MCF 10A (cell line): ENCODE measurements at regions not wholly inside any gene's neighbourhood (a gene's known extent, or its start where the extent isn't known, plus 50 kb on each side); places are given as distances from the start of the nearest gene placed in this dataset.

Experiments
- BruUV-seq: library from RNA; stranded (reverse); fragments of 400-500 nt; replicated peaks from 2 replicates; lab custom pipeline; 2021; lab: Mats Ljungman, UMichigan
- CTCF ChIA-PET: fragments of 300-600 bp; sonication (Branson Sonifier 250); formaldehyde crosslinking; extraction: SDS; loops from one replicate; lab custom pipeline; 2021; ENCODE audit warnings: antibody characterized with exemption, inconsistent platforms; lab: Yijun Ruan, JAX
- POLR2A ChIA-PET: fragments of 300-600, 350-650 bp; sonication (Branson Sonifier 250); formaldehyde crosslinking; extraction: SDS; loops from one replicate; lab custom pipeline; 2020; ENCODE audit warnings: antibody characterized with exemption, inconsistent platforms; lab: Yijun Ruan, JAX
- DNase-seq: peaks from one replicate; pipeline ENCODE4 v3.0.0-alpha.2; 2018; ENCODE audit not compliant: unreplicated experiment
- H3K27ac Mint-ChIP-seq: one replicate; pipeline ENCODE4 v1.8.0; 2022; ENCODE audit warnings: mild to moderate bottlenecking, low read depth, mixed read lengths; ENCODE audit not compliant: unreplicated experiment
- H3K27me3 Mint-ChIP-seq: one replicate; pipeline ENCODE4 v1.8.0; 2022; ENCODE audit warnings: mixed read lengths; ENCODE audit not compliant: insufficient read depth, unreplicated experiment
- H3K36me3 Mint-ChIP-seq: one replicate; pipeline ENCODE4 v1.8.0; 2022; ENCODE audit warnings: mild to moderate bottlenecking, moderate library complexity, mixed read lengths; ENCODE audit not compliant: insufficient read depth, unreplicated experiment
- H3K4me1 Mint-ChIP-seq: one replicate; pipeline ENCODE4 v1.8.0; 2022; ENCODE audit warnings: mixed read lengths; ENCODE audit not compliant: insufficient read depth, unreplicated experiment
- H3K4me3 Mint-ChIP-seq: one replicate; pipeline ENCODE4 v1.8.0; 2022; ENCODE audit warnings: mild to moderate bottlenecking, moderate library complexity, mixed read lengths; ENCODE audit not compliant: unreplicated experiment
- H3K9me3 Mint-ChIP-seq: one replicate; pipeline ENCODE4 v1.8.0; 2022; ENCODE audit warnings: mixed read lengths; ENCODE audit not compliant: unreplicated experiment
- intact Hi-C: fragments of 100-400 bp; cut with micrococcal nuclease; formaldehyde crosslinking; loops from 2 replicates; pipeline ENCODE4 v1.14.1; 2022
- TF ChIP-seq, protein P1 (sequence below): fragments of 200-600 bp; IDR thresholded peaks from one replicate; pipeline ENCODE4 v1.8.0; 2022; ENCODE audit warnings: antibody characterized with exemption, mild to moderate bottlenecking; ENCODE audit not compliant: unreplicated experiment

DNA sequence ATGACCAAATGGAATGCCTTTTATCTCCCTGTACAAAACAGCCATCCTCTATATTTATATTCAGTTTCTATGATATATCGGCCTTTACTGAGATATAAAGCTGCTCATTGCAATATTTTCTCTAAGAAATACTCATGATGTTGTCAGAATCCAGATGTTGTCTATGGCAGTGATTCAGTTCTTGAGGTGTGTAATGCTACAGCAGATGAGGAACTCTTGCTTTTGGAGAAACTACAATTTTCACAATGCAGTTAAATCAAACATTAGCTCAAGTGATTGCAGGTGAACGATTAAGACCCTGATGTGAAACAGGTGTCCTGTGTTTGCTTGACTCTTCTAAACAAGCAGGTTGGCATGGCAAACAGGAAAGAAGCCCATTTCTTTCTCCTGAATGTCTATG lies 256.2 kb upstream of the CDH20 start:
- Mint-ChIP-seq H3K9me3 (peaks cover 6% of the 10 kb centered on the region), H3K36me3 (no peaks in the 10 kb centered on the region), H3K27me3 (no peaks in the 10 kb centered on the region), H3K4me1 (no peaks in the 10 kb centered on the region), H3K27ac (no peak overlapping the region), H3K4me3 (no peak overlapping the region)
- ChIA-PET CTCF (interaction anchor here (1.2 to 1.5 kb wide), 2 partner anchors 9 to 10 kb away, joined by 3 to 7 read pairs; no protein-coding TSS in a partner anchor), POLR2A (interaction anchor here (0.8 kb wide), 1 partner anchor 115 kb away, joined by 3 read pairs; no protein-coding TSS in a partner anchor)
- BruUV-seq, result no TSS peak
- intact Hi-C loops, result no loop called here
- no peak for DNase-seq
- TF ChIP-seq, protein P1, sequence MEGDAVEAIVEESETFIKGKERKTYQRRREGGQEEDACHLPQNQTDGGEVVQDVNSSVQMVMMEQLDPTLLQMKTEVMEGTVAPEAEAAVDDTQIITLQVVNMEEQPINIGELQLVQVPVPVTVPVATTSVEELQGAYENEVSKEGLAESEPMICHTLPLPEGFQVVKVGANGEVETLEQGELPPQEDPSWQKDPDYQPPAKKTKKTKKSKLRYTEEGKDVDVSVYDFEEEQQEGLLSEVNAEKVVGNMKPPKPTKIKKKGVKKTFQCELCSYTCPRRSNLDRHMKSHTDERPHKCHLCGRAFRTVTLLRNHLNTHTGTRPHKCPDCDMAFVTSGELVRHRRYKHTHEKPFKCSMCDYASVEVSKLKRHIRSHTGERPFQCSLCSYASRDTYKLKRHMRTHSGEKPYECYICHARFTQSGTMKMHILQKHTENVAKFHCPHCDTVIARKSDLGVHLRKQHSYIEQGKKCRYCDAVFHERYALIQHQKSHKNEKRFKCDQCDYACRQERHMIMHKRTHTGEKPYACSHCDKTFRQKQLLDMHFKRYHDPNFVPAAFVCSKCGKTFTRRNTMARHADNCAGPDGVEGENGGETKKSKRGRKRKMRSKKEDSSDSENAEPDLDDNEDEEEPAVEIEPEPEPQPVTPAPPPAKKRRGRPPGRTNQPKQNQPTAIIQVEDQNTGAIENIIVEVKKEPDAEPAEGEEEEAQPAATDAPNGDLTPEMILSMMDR, result no peak

DNA sequence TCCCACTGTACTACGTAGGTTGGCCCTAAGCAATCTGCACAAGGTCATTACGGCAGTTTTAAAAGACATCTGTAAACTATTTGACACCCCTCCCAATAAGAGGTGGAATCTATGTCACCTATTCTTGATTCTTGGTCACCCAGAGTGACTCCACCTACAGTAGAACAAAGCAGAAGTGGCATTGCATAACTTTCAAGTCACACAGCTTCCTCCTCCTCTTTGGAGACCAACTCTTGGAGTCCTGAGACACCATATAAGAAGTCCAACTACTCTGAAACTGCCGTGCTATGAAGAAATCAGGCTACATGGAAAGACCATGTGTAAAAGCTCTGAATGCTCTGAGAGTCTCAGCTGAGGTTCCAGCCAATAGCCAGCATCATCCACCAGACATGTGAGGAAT lies 253.5 kb upstream of the CDH20 start:
- CTCF ChIA-PET, result interaction anchor here (0.6 to 0.8 kb wide), 5 partner anchors 8 to 1302 kb away, joined by 3 to 4 read pairs (median 3); no protein-coding TSS in a partner anchor
- BruUV-seq, result no TSS peak
- H3K36me3 Mint-ChIP-seq, result no peaks in the 10 kb centered on the region
- no peaks in the 10 kb centered on the region for H3K4me1 Mint-ChIP-seq
- POLR2A ChIA-PET, result no interaction called here
- H3K27me3 Mint-ChIP-seq, result no peaks in the 10 kb centered on the region
- H3K9me3 Mint-ChIP-seq, result no peaks in the 10 kb centered on the region
- DNase-seq, result no peak
- no peak overlapping the region for H3K27ac Mint-ChIP-seq
- TF ChIP-seq, protein P1, result no peak
- intact Hi-C loops, result no loop called here
- H3K4me3 Mint-ChIP-seq, result no peak overlapping the region

DNA sequence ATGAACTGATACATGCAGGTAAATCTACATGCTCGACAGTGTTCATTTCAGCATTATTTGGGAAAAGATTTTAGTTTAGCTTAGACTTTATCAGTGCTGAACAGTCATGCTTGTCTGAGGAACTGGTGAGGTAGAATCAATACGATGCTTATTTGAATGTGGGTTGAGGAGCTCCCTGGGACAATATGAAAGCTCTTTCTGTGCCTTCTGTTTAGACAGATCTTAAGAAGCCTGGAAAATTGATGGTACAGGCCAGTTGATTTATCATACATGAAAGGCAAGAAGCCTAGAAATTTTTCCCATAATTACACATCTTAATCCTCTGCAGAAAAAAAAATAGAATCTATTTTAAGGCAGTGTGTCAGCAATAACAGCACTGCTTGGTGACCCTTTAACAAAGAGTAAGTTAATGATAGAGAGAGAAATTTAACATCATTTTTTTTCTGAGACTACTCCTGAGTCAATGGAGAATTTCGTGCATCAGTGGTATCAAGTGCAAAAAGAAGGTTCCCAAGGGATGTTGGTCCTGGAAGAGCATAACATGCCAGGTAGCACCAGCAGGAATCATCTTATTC lies 252.2 kb upstream of the CDH20 start:
- Mint-ChIP-seq H3K4me1 (peaks cover 6% of the 10 kb centered on the region), H3K4me3 (no peak overlapping the region), H3K36me3 (no peaks in the 10 kb centered on the region), H3K9me3 (no peaks in the 10 kb centered on the region), H3K27me3 (no peaks in the 10 kb centered on the region), H3K27ac (no peak overlapping the region)
- no peak for DNase-seq
- CTCF ChIA-PET, result interaction anchor here (0.7 to 0.8 kb wide), 2 partner anchors 32 to 271 kb away, joined by 3 to 6 read pairs; no protein-coding TSS in a partner anchor
- TF ChIP-seq, protein P1, result no peak
- BruUV-seq, result no TSS peak
- POLR2A ChIA-PET, result no interaction called here
- intact Hi-C loops, result no loop called here

DNA sequence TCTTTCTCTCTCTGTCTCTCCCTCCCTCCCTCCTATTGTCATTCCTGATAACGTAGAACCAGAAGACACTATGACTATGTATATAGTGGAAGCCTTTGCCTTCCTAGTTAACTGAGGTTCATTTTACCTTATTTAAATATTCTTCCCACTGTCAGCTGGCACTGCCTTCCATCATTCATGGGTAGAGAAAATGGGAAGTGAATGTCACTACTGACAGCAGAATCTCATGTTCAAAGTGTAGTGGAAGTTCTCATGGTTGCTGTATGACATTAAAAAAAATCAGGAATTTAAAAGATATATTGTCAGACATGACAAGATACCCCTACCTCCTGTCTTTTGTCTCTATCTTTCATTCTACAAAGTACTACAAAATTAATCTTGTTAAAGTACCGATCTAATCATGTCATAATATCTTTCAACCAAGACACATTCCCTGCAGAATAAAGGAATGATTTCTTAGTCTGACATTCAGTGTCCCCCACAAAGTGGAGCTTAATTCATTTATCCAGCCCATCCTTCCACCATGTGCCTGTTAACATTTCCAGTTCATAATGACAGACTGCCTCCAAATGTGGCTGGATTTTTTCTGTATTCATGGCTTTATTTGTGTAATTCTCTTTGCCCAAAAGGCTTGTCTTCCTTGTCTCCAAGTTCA lies 250.1 kb upstream of the CDH20 start:
- ChIA-PET POLR2A (no interaction called here), CTCF (interaction anchor here (0.7 to 1.0 kb wide), 3 partner anchors 11 to 357 kb away, joined by 3 read pairs; no protein-coding TSS in a partner anchor)
- no peak for DNase-seq
- Mint-ChIP-seq H3K36me3 (no peaks in the 10 kb centered on the region), H3K9me3 (no peaks in the 10 kb centered on the region), H3K4me3 (no peak overlapping the region), H3K27ac (no peak overlapping the region), H3K27me3 (no peaks in the 10 kb centered on the region), H3K4me1 (peaks cover 6% of the 10 kb centered on the region)
- TF ChIP-seq, protein P1, result no peak
- BruUV-seq, result no TSS peak
- intact Hi-C loops, result no loop called here
